Kidney glomerular epithelial cell (primary cell): ENCODE measurements at regions not wholly inside any gene's neighbourhood (a gene's known extent, or its start where the extent isn't known, plus 50 kb on each side); places are given as distances from the start of the nearest gene placed in this dataset.
"Not testable (repeated sequence)": the region's sequence is repeated elsewhere in the genome, so short reads cannot be mapped to it uniquely, and the experiment has no call there.

Experiments
- DNase-seq: peaks from one replicate; lab custom pipeline; 2025; lab: John Stamatoyannopoulos, UW

- no peak for DNase-seq
Measured at GRCh38 chrX:39675619-39676018, 422.1 kb downstream of the BCOR start.

GRCh38 chrX:39676434-39676833 is 421.3 kb downstream of the BCOR start:
- no peak for DNase-seq

GRCh38 chrX:39677585-39677977 is 420.2 kb downstream of the BCOR start:
- no peak for DNase-seq

GRCh38 chrX:39677978-39678791 is 419.6 kb downstream of the BCOR start:
- no peak for DNase-seq

GRCh38 chrX:39678914-39679313 is 418.8 kb downstream of the BCOR start:
- no peak for DNase-seq

- no peak for DNase-seq
Measured at GRCh38 chrX:39679497-39680157, 418.1 kb downstream of the BCOR start.

- DNase-seq = no peak
Measured at GRCh38 chrX:39681885-39682284, 415.9 kb downstream of the BCOR start.

GRCh38 chrX:39682778-39683177 is 415.0 kb downstream of the BCOR start:
- DNase-seq = no peak

GRCh38 chrX:39688219-39688575 is 409.6 kb downstream of the BCOR start:
- no peak for DNase-seq

GRCh38 chrX:39688576-39689375 is 409.0 kb downstream of the BCOR start:
- no peak for DNase-seq

- no peak for DNase-seq
Measured at GRCh38 chrX:39689376-39690104, 408.2 kb downstream of the BCOR start.

- DNase-seq = no peak
Measured at GRCh38 chrX:39690541-39691415, 407.0 kb downstream of the BCOR start.

GRCh38 chrX:39691724-39692123 is 406.0 kb downstream of the BCOR start:
- no peak for DNase-seq

- DNase-seq = no peak
Measured at GRCh38 chrX:39692796-39693195, 405.0 kb downstream of the BCOR start.

GRCh38 chrX:39693298-39693697 is 404.5 kb downstream of the BCOR start:
- DNase-seq = no peak

- not testable (repeated sequence) for DNase-seq
Measured at GRCh38 chrX:39702636-39703035, 395.1 kb downstream of the BCOR start.

GRCh38 chrX:39703307-39703706 is 394.5 kb downstream of the BCOR start:
- no peak for DNase-seq

- DNase-seq = no peak
Measured at GRCh38 chrX:39704590-39704989, 393.2 kb downstream of the BCOR start.

GRCh38 chrX:39705290-39705689 is 392.5 kb downstream of the BCOR start:
- peak; percentile 26 for DNase-seq

GRCh38 chrX:39709364-39709763 is 388.4 kb downstream of the BCOR start:
- DNase-seq = no peak

GRCh38 chrX:39709812-39710211 is 387.9 kb downstream of the BCOR start:
- DNase-seq = no peak
